GM12892 (cell line): ENCODE measurements at regions not wholly inside any gene's neighbourhood (a gene's known extent, or its start where the extent isn't known, plus 50 kb on each side); places are given as distances from the start of the nearest gene placed in this dataset.

Experiments
- DNase-seq: peaks from one replicate; pipeline ENCODE4 v3.0.0; 2011; ENCODE audit not compliant: insufficient read length
- FAIRE-seq: peaks from 2 replicates; lab custom pipeline; 2011; peaks lifted over from hg19 to GRCh38; lab: Jason Lieb, UNC
- POLR2A ChIP-seq: IDR thresholded peaks from 2 replicates; pipeline ENCODE4 v1.6.1; 2011; ENCODE audit warnings: low read depth, low read length, control low read depth
- POLR2AphosphoS5 ChIP-seq: IDR thresholded peaks from 2 replicates; pipeline ENCODE4 v1.6.1; 2011; ENCODE audit warnings: low read depth, low read length, control low read depth
- TAF1 ChIP-seq: IDR thresholded peaks from 2 replicates; pipeline ENCODE4 v1.6.1; 2011; ENCODE audit warnings: low read depth, mild to moderate bottlenecking, control low read depth, low read length, borderline replicate concordance

- TF ChIP-seq POLR2AphosphoS5, result no peak
- no peak for TF ChIP-seq TAF1
- no peak for TF ChIP-seq POLR2A
- DNase-seq, result no peak
- FAIRE-seq, result no peak
Measured at GRCh38 chr21:23968722-23969647, 1638.3 kb downstream of the MRPL39 start.

GRCh38 chr21:23968008-23968407 is 1639.3 kb downstream of the MRPL39 start:
- TF ChIP-seq POLR2AphosphoS5 (no peak), TAF1 (no peak), POLR2A (no peak)
- DNase-seq (no peak), FAIRE-seq (no peak)

- no peak for FAIRE-seq
- no peak for DNase-seq
- TF ChIP-seq TAF1, result no peak
- TF ChIP-seq POLR2A, result no peak
- TF ChIP-seq POLR2AphosphoS5, result no peak
Measured at GRCh38 chr21:23963454-23963853, 1643.8 kb downstream of the MRPL39 start.

GRCh38 chr21:23960769-23961168 is 1646.5 kb downstream of the MRPL39 start:
- FAIRE-seq, result no peak
- no peak for DNase-seq
- TF ChIP-seq TAF1, result no peak
- TF ChIP-seq POLR2A, result no peak
- no peak for TF ChIP-seq POLR2AphosphoS5

GRCh38 chr21:23955135-23955843 is 1652.0 kb downstream of the MRPL39 start:
- no peak for FAIRE-seq
- TF ChIP-seq POLR2A, result no peak
- no peak for DNase-seq

- TF ChIP-seq TAF1 (no peak), POLR2AphosphoS5 (no peak)
- DNase-seq (no peak), FAIRE-seq (no peak)
Measured at GRCh38 chr21:23952269-23952668, 1655.0 kb downstream of the MRPL39 start.

- TF ChIP-seq TAF1, result no peak
- TF ChIP-seq POLR2A, result no peak
- TF ChIP-seq POLR2AphosphoS5, result no peak
- no peak for DNase-seq
- FAIRE-seq, result no peak
Measured at GRCh38 chr21:23951251-23951650, 1656.0 kb downstream of the MRPL39 start.

GRCh38 chr21:23950344-23950743 is 1656.9 kb downstream of the MRPL39 start:
- TF ChIP-seq POLR2AphosphoS5, result no peak
- no peak for TF ChIP-seq POLR2A
- TF ChIP-seq TAF1, result no peak
- DNase-seq, result no peak
- no peak for FAIRE-seq

- no peak for FAIRE-seq
- no peak for DNase-seq
- TF ChIP-seq POLR2A, result no peak
- no peak for TF ChIP-seq TAF1
- no peak for TF ChIP-seq POLR2AphosphoS5
Measured at GRCh38 chr21:23949493-23949892, 1657.8 kb downstream of the MRPL39 start.

GRCh38 chr21:23939369-23940065 is 1667.8 kb downstream of the MRPL39 start:
- FAIRE-seq (no peak), DNase-seq (no peak)
- TF ChIP-seq POLR2AphosphoS5 (no peak), TAF1 (no peak), POLR2A (no peak)

- no peak for DNase-seq
- TF ChIP-seq POLR2AphosphoS5 (no peak), TAF1 (no peak), POLR2A (no peak)
- no peak for FAIRE-seq
Measured at GRCh38 chr21:23936991-23937390, 1670.3 kb downstream of the MRPL39 start.

GRCh38 chr21:23936224-23936623 is 1671.1 kb downstream of the MRPL39 start:
- no peak for DNase-seq
- no peak for TF ChIP-seq POLR2AphosphoS5
- TF ChIP-seq TAF1, result no peak
- TF ChIP-seq POLR2A, result no peak
- FAIRE-seq, result no peak
